Erythroblast (primary cell): ENCODE measurements at regions not wholly inside any gene's neighbourhood (a gene's known extent, or its start where the extent isn't known, plus 50 kb on each side); places are given as distances from the start of the nearest gene placed in this dataset.

Experiments used
- DNase-seq, 2 experiments: peaks; one replicate each; lab custom pipeline; 2025; lab: John Stamatoyannopoulos, UW
- GATA1 ChIP-seq: IDR thresholded peaks from 2 replicates; pipeline ENCODE4 v1.6.1; 2011; ENCODE audit warnings: low read depth, mild to moderate bottlenecking, control low read depth, low read length, moderate library complexity
- POLR2A ChIP-seq: IDR thresholded peaks from 2 replicates; pipeline ENCODE4 v1.6.1; 2011; ENCODE audit warnings: mild to moderate bottlenecking, low read length

DNA sequence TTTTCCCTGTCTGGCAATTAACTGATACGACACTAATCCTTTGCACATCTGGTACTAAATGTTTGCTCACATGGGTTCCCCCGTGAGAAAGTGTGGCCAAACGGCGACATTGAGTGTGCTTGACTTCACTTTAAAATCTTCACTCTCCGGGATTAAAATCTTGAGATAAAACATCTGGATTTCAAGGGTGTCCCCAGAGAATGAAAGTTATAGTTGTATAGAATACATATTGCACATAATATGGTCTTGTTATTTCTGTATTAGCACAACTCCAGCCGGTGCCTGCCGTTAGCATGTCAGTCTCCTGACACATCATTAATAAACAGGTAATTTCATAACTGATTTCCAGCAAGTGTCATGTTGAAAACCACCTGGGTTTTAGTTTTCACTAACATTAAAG lies 749.0 kb upstream of the SOX9 start:
- no peak for TF ChIP-seq GATA1
- no peak for TF ChIP-seq POLR2A
- no peak for DNase-seq

DNA sequence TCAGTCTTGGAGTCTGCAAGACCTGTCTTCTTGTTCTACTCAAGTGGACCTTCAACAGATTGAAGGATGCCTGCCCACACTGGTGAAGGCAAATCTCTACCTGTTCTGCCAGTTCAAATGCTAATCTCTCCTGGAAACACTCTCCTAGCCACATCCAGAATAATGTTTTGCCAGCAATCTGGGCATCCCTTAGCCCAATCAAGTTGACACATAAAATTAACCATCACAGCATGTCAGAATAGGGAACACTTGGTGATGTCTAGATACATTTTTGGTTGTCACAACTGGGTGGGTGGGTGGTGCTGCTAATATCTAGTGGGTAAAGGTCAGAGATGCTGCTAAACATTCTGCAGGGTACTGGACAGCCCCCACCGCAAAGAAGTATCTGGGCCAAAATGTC lies 744.9 kb upstream of the SOX9 start:
- TF ChIP-seq POLR2A (no peak), GATA1 (no peak)
- DNase-seq = no peak

DNA sequence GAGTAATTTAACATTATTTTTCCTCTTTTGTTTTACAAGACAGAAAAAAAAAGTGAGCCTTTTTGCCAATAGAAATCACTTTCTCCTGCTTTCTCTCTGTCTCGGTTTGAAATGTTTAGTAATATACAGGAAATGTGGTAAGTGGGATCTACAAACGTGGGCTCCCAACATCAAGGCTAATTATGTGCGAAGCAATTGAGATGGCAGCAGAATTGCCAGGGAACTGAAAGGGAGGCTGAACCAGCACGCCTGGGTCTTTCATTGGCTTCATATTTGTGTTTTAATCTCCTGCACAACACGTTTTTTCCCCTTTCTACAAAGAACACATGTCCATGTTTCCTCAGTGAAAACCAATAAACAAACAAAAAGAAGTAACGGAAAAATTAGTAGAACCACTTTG lies 743.9 kb upstream of the SOX9 start:
- TF ChIP-seq POLR2A (no peak), GATA1 (no peak)
- no peak for DNase-seq

DNA sequence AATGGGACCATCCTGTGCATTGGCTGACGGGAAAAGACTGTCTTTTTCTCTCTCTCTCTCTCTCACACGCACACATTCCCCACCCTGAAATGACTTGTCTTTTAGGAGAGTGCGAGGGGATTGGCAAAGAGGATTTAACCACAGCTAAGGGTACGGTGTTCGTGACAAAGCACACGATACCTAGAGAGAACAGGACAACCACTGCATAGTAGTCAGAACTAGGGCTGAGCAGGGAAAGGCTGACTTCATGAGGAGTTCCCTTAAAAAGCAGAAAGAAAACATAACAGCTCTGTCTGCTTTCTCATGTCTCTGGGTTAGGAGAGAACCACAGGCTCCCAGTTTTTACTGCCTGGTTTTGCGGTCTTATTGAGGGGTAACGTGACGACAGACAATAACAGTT lies 742.8 kb upstream of the SOX9 start:
- no peak for TF ChIP-seq GATA1
- TF ChIP-seq POLR2A = no peak
- no peak for DNase-seq

DNA sequence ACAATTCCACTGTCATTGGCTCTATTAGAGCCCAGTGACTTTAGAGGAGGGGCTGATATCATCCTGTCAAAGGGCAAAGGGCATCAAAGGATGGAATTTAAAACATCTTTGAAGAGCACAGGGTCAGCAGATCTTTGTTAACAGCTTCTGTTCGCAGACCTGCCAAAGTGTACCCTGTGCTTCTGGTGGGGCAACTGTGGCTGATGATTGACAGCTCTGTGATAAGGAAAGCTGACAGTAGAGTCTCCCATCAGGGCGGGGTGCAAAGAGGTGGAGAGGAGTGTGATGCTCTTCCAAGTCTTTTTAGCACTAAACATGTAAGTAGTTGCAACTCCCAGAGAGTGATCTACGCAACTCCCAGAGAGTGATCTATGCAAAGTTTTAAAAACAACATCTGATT lies 742.1 kb upstream of the SOX9 start:
- DNase-seq = no peak
- no peak for TF ChIP-seq GATA1
- TF ChIP-seq POLR2A = no peak

DNA sequence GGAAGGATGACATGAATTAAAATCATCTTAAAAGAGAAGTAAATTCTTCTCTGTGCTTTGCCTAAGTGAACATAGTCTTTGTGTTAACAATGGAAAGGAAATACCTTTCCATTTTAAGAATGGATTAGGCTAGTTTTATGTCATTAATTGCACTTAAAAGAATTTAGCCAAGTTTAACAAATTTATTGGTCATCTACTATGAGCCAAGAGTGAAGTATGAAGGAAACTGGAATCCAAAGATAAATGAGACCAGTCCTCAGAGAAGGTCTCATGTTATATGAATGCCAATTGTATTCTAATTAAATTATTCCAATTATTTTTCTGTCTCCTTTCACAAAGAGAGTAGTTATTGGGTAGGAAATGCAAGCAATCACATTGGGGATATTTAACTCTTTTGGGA lies 741.3 kb upstream of the SOX9 start:
- DNase-seq = no peak
- TF ChIP-seq GATA1 (no peak), POLR2A (no peak)

DNA sequence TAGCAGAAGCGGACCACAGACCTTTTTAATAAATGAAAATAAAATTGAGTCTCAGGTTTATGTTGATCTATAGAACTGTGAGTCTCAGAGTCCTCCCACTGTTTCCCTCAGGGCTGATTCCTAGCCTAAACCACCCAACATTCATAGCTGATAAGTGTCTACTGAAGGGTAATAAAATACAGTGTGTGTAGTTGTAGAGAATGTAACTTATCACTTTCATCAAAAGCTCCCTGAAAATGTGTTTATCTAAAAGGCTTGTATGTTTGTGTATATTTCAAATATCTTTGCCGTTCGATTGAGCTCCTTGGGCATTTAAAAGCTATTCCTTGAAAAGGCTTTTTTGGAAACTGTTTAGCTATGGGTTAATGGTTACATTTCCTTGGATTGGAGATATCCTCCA lies 740.3 kb upstream of the SOX9 start:
- TF ChIP-seq POLR2A (no peak), GATA1 (no peak)
- no peak for DNase-seq

DNA sequence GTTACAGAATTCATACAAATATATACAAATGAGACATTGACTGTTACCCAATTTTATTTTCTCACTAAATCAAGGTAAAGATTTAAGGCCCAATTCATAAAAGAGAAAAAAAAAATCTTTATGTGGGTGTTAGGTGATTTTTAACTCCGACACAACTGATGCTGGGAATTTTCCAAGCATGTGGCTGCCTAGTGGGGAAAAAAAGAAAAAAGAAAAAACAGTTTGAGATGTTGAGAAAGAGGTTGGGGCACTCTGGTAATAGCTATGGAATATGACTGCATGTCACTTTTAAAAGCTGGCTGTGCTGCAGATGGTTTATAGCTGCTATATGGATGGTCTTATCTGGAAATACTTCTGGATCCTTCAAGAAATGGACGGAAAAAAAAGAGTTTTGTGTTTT lies 739.9 kb upstream of the SOX9 start:
- no peak for TF ChIP-seq GATA1
- no peak for TF ChIP-seq POLR2A
- DNase-seq = no peak

DNA sequence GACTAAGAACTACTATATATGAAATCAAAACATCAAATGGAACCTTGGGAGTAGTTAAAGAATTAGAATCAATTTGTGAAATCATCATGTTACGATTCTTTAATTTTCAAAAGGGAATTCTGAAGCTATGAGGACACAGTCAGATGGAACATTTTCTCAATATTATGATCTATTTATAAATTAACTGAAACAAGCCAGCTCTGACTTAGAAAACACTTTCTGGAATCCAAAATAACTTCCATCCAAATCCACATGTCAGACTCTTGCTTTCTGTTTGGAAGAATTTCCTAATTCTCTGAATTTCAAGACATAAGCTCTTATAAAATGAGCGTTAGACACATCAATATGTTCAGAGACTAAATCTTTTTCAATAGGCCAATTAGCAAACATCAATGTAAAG lies 737.7 kb upstream of the SOX9 start:
- TF ChIP-seq GATA1 (no peak), POLR2A (no peak)
- DNase-seq = no peak

DNA sequence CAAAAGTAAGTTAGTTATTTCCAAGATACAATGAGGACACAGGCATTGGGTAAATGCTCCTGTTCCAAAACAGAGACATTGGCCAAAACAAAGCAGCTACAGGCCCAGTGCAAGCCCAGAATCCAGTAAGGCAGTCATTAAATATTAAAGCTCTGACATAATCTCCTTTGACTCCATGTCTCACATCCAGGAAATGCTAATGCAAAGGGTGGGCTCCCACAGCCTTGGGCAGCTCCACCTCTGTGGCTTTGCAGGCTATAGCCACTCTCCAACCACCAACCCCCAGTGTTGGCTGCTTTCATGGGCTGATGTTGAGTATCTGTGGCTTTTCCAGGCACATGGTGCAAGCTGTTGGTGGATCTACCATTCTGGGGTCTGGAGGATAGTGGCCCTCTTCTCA lies 733.4 kb upstream of the SOX9 start:
- no peak for TF ChIP-seq POLR2A
- no peak for TF ChIP-seq GATA1
- no peak for DNase-seq

DNA sequence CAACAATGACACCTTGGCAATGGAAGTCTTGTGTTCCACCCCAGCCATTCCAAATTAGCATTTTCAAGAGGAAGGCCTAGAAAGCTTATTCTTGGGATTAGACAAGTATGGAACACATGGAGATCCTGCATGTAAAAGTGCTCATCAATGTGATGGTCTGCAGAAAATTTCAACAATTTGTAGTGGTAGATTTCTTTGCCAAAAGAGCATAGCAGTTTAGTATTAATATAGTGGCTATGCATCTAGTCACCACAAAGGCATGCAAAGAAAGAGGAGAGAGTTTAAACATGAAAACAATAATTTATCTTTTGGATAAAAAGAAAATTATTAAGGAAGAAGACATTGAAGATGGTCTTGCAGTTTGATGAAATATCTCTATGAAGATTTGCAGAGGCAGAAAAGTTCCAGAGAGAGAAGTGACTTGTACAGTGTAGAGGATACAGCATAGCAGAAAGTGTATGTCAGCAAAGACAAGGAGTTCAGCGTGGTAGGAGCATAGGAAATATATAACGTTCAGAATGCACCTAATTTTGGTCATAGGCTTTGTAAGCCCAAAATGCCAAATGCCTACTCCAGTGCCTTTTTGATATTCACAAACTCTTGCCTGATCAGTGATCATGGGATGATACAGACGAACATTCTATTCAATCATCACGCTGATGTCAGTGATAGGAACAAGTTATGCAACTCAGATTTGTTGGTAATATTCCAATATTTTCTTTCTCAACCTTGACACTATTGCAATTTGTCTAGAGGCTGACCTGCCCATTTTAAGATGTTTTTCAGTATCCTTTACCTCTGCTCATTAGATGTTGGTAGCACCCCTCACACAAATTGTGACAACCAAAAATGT lies 727.9 kb upstream of the SOX9 start:
- no peak for TF ChIP-seq POLR2A
- no peak for TF ChIP-seq GATA1
- DNase-seq = no peak

DNA sequence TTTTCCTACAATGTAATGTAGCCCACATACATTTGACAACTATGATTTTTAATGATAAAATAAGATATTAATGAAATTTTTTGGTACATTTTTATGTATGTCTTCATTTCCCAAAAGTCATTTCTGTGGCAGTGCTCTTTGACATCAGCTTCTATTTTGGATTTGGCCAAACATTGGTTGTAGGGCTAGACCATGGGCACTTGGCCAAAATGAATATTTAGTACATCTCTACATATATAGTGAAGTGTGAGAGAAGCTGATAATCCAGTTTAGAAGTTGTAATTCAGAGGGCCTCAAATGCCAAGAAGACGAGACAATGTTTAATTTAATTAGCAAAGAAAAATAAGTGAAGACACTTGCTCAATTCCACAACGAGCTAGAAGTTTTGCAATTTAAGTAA lies 724.9 kb upstream of the SOX9 start:
- TF ChIP-seq GATA1 (no peak), POLR2A (no peak)

DNA sequence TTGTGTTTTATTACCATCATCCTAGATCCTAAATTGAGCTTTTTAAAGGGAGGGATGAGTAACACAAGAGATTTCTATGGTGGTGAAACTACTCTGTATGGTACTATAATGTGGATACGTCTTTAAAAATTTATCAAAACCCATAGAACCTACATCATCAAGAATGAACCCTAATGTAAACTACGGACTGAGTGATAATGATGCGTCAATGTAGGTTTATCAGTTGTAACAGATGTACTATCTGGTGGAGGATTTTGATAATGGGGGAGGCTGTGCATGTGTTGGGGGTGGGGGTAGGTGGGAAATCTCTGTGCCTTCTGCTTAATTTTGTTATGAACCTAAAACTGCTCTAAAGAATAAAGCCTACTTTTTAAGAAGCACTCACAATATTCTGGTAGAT lies 724.1 kb upstream of the SOX9 start:
- TF ChIP-seq POLR2A (no peak), GATA1 (no peak)
- DNase-seq = no peak

More for the DNA sequence above, 724.9 kb upstream of the SOX9 start:
- no peak for DNase-seq

DNA sequence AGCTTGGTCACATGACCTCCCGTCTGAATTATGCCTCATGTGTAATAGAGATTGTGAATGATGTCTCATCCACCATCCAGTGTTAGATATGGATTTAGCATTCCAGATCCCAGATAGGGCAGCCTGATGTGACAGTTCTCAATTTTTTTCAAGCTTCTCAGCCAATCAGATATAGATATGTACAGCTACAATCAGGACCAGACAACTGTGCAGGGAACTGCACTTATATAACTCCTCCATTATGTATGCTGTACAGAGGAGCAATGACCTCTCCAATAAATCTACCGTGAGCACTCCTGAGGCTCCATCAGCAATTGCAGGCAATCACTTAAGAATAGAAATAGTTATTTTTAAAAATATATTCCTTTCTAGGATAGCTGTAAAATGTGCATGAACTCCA lies 722.8 kb upstream of the SOX9 start:
- DNase-seq = no peak
- TF ChIP-seq GATA1 = no peak
- TF ChIP-seq POLR2A = no peak

DNA sequence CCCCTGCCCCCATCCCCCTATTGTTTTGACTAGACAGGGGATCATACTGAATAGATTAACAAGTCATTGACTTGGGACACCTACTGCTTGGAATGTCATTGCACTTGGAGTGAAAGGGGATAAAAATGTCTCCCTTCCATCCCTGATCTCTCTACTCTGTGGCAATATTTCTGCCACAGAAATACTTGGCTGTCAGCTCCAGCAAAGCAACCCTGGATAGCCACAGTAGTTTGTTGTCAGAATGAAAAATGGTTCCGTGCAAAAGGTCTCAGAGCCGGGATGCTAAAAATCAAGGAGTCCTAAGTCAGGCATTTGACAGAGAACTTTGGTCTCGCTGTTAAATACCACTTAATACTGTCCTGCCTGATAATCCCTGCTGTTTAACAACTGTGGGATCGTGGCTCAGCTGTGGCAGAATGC lies 722.0 kb upstream of the SOX9 start:
- no peak for TF ChIP-seq GATA1
- TF ChIP-seq POLR2A = no peak
- no peak for DNase-seq

DNA sequence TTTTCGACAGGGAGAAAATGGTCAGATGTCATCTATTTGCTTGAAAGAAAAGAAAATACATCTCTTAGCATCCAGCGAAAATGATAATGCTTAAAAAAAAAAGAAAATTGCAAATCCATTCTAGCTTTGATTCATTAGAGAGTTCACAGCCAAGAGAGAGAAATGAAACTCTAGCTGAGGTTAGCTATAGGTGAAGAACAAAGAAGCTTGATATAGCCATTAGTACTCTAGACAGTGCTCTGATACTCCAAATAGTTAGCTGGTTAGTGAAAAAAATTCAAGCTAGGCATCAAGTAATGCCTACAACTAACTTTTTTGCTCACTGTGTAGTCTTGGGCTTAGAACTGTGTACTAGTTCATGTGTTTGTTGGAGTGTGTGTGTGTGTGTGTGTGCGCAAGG lies 721.6 kb upstream of the SOX9 start:
- no peak for DNase-seq

More for the DNA sequence above, 721.6 kb upstream of the SOX9 start:
- TF ChIP-seq GATA1 = no peak
- no peak for TF ChIP-seq POLR2A
